Endothelial cell of umbilical vein (primary cell): ENCODE measurements at regions not wholly inside any gene's neighbourhood (a gene's known extent, or its start where the extent isn't known, plus 50 kb on each side); places are given as distances from the start of the nearest gene placed in this dataset.

Experiments
- BruUV-seq: library from RNA; stranded (reverse); fragments of 400-500 nt; replicated peaks from 2 replicates; lab custom pipeline; 2021; lab: Mats Ljungman, UMichigan
- CTCF ChIA-PET: fragments of 300-600, 350-600 bp; sonication (Branson Sonifier 250); formaldehyde crosslinking; loops from one replicate; lab custom pipeline; 2021; ENCODE audit warnings: antibody characterized with exemption, inconsistent platforms; lab: Charles Lee
- POLR2A ChIA-PET: fragments of 300-600, 350-600 bp; sonication (Branson Sonifier 250); formaldehyde crosslinking; loops from one replicate; lab custom pipeline; 2021; ENCODE audit warnings: antibody characterized with exemption, inconsistent platforms; lab: Charles Lee
- DNase-seq: peaks from one replicate; pipeline ENCODE4 v3.0.0-alpha.2; 2011; ENCODE audit warnings: low read depth, low spot score
- FAIRE-seq: peaks from 2 replicates; lab custom pipeline; 2011; peaks lifted over from hg19 to GRCh38; lab: Jason Lieb, UNC
- H2AFZ ChIP-seq: 2 replicates; pipeline ENCODE4 v1.6.0; 2012; ENCODE audit warnings: low read depth, low read length, control low read depth, inconsistent platforms
- H3K27ac ChIP-seq: 2 replicates; pipeline ENCODE4 v1.5.1; 2011; ENCODE audit warnings: low read depth, mild to moderate bottlenecking, control low read depth, low read length, moderate library complexity; ENCODE audit not compliant: insufficient read depth
- H3K27me3 ChIP-seq, 2 experiments: 2 replicates each; pipeline versions ENCODE4 v1.6.0 to v1.6.1; 2011; ENCODE audit warnings: low read length in 2 of 2, mixed read lengths in 1 of 2; ENCODE audit not compliant: control insufficient read depth in 2 of 2, insufficient read depth in 2 of 2
- H3K36me3 ChIP-seq, 2 experiments: 2 replicates in 1 of 2; 3 replicates in 1 of 2; pipeline ENCODE4 v1.5.1; 2011; ENCODE audit warnings: low read length in 2 of 2, mild to moderate bottlenecking in 1 of 2, moderate library complexity in 1 of 2; ENCODE audit not compliant: control insufficient read depth in 2 of 2, insufficient read depth in 2 of 2; ENCODE audit errors: extremely low read depth in 1 of 2
- H3K4me1 ChIP-seq: 3 replicates; pipeline ENCODE4 v1.5.1; 2011; ENCODE audit warnings: mild to moderate bottlenecking, low read length; ENCODE audit not compliant: control insufficient read depth, insufficient read depth; ENCODE audit errors: extremely low read depth
- H3K4me2 ChIP-seq: 2 replicates; pipeline ENCODE4 v1.6.1; 2011; ENCODE audit warnings: low read length, control low read depth, mixed read lengths; ENCODE audit not compliant: insufficient read depth
- H3K4me3 ChIP-seq, 3 experiments: fragments of 200-600 bp in 1 of 3; sonication (generic), shearing (Covaris generic) in 1 of 3; replicated peaks in 1 of 3; 2 replicates each; pipeline ENCODE4 v1.5.1; 2011 to 2016; ENCODE audit warnings: control low read depth in 3 of 3, low read length in 3 of 3, mild to moderate bottlenecking in 2 of 3, inconsistent platforms in 1 of 3, low read depth in 1 of 3, moderate library complexity in 1 of 3; ENCODE audit not compliant: insufficient read depth in 1 of 3
- H3K79me2 ChIP-seq: 2 replicates; pipeline ENCODE4 v1.6.0; 2012; ENCODE audit warnings: low read length, inconsistent platforms; ENCODE audit not compliant: control insufficient read depth, insufficient read depth
- H3K9ac ChIP-seq: replicated peaks from 2 replicates; pipeline ENCODE3; 2011; ENCODE audit warnings: low read length, control low read depth; ENCODE audit not compliant: insufficient read depth; ENCODE audit errors: extremely low read depth
- H3K9me1 ChIP-seq: replicated peaks from 3 replicates; pipeline ENCODE4 v1.6.0; 2011; ENCODE audit warnings: mild to moderate bottlenecking, low read length; ENCODE audit not compliant: control insufficient read depth, insufficient read depth; ENCODE audit errors: extremely low read depth
- H3K9me3 ChIP-seq: replicated peaks from 2 replicates; pipeline ENCODE4 v1.5.1; 2012; ENCODE audit warnings: low read length, inconsistent platforms; ENCODE audit not compliant: control insufficient read depth, insufficient read depth
- H4K20me1 ChIP-seq: replicated peaks from 2 replicates; pipeline ENCODE3; 2011; ENCODE audit warnings: mild to moderate bottlenecking, low read length; ENCODE audit not compliant: control insufficient read depth, insufficient read depth; ENCODE audit errors: extremely low read depth
- EZH2 ChIP-seq: IDR thresholded peaks from 2 replicates; pipeline ENCODE4 v1.6.1; 2012; ENCODE audit warnings: borderline replicate concordance, low read depth, mild to moderate bottlenecking, moderate library complexity, low read length, inconsistent platforms; ENCODE audit not compliant: severe bottlenecking
- FOS ChIP-seq: IDR thresholded peaks from 2 replicates; pipeline ENCODE4 v1.6.1; 2011; ENCODE audit warnings: mild to moderate bottlenecking, low read length, moderate library complexity, borderline replicate concordance; ENCODE audit not compliant: insufficient read depth
- GATA2 ChIP-seq: IDR thresholded peaks from 2 replicates; pipeline ENCODE4 v1.7.0; 2011; ENCODE audit warnings: low read depth, mild to moderate bottlenecking, moderate library complexity, mixed read lengths, low read length; ENCODE audit not compliant: insufficient read length, insufficient read depth
- JUN ChIP-seq: IDR thresholded peaks from 2 replicates; pipeline ENCODE4 v1.6.1; 2011; ENCODE audit warnings: borderline replicate concordance, low read depth; ENCODE audit not compliant: insufficient read length, insufficient read depth
- MYC ChIP-seq: IDR thresholded peaks from one replicate; pipeline ENCODE4 v1.6.1; 2011; ENCODE audit warnings: mild to moderate bottlenecking, low read depth, low read length
- POLR2A ChIP-seq: IDR thresholded peaks from 2 replicates; pipeline ENCODE4 v1.6.1; 2012; ENCODE audit warnings: low read depth, mild to moderate bottlenecking, control low read depth, low read length
- POLR2AphosphoS5 ChIP-seq: IDR thresholded peaks from 2 replicates; pipeline ENCODE4 v1.6.1; 2012; ENCODE audit warnings: low read depth, mild to moderate bottlenecking, control low read depth, low read length, moderate library complexity; ENCODE audit not compliant: insufficient read depth
- dilution Hi-C: fragments of 300-500 bp; cut with MboI; formaldehyde crosslinking; loops from one replicate; pipeline ENCODE4 v1.15.0; 2019; ENCODE audit warnings: low sequenced_read_pairs; ENCODE audit not compliant: extremely low pct_ligation_motif_present
- intact Hi-C: fragments of 100-400 bp; cut with micrococcal nuclease; formaldehyde crosslinking; loops from one replicate; pipeline ENCODE4 v1.10.0; 2022
- TF ChIP-seq, protein P1 (sequence below), 2 donors: IDR thresholded peaks; 1 replicate in 1 of 2; 2 replicates in 1 of 2; pipeline ENCODE4 v1.5.1; 2011; ENCODE audit warnings: low read length in 2 of 2, mild to moderate bottlenecking in 2 of 2, moderate library complexity in 2 of 2, control low read depth in 1 of 2, inconsistent platforms in 1 of 2, low read depth in 1 of 2; ENCODE audit not compliant: insufficient read depth in 1 of 2; ENCODE audit errors: extremely low read depth in 1 of 2
- TF ChIP-seq, protein P2 (sequence below): IDR thresholded peaks from 2 replicates; pipeline ENCODE4 v1.6.1; 2011; ENCODE audit not compliant: insufficient read depth, insufficient read length

DNA sequence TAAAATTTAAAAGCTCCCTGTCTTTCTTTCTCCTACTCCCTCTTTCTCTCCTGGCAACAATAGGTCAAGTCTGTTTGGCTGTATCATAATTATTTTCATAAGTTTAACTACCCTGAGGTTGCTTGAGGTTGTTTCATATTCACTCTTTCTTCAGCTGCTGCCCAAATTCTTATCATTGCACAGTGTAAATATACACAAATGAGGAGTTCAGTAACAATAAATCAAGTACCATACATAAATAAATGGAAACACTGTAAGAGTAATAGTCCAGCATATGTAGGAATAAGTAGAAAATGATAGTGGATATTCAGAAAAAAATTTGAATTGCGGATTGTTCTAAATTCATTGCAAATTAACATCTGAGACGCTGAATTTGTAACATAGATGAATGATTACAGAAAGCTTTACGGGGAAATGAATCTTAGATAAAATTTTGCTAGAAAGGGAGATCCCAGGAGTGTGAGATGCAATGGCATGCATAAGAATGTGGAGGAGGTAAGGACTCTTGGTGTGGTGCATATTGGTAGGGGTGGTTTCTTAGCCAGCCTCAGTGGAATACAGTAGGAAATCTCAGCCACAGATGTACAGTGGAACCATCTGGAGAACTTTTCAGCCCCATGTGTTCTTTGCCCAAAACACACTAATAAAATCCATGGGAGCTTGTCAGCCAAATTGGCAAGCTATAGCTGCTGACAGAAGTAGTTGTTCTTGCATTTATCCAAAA lies 480.7 kb downstream of the HTR1B start:
- no peaks in the 10 kb centered on the region for H3K79me2 ChIP-seq
- H3K27me3 ChIP-seq = no peaks in the 10 kb centered on the region
- intact Hi-C loops (no loop called here), dilution Hi-C loops (no loop called here)
- no peak for FAIRE-seq
- CTCF ChIA-PET = no interaction called here
- no peak overlapping the region for H2AFZ ChIP-seq
- no peaks in the 10 kb centered on the region for H3K36me3 ChIP-seq
- TF ChIP-seq, protein P1, sequence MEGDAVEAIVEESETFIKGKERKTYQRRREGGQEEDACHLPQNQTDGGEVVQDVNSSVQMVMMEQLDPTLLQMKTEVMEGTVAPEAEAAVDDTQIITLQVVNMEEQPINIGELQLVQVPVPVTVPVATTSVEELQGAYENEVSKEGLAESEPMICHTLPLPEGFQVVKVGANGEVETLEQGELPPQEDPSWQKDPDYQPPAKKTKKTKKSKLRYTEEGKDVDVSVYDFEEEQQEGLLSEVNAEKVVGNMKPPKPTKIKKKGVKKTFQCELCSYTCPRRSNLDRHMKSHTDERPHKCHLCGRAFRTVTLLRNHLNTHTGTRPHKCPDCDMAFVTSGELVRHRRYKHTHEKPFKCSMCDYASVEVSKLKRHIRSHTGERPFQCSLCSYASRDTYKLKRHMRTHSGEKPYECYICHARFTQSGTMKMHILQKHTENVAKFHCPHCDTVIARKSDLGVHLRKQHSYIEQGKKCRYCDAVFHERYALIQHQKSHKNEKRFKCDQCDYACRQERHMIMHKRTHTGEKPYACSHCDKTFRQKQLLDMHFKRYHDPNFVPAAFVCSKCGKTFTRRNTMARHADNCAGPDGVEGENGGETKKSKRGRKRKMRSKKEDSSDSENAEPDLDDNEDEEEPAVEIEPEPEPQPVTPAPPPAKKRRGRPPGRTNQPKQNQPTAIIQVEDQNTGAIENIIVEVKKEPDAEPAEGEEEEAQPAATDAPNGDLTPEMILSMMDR (IDR thresholded peaks at IDR 0.05; ENCODE audit: extremely low read depth in 1 of 2, insufficient read depth in 1 of 2, low read depth in 1 of 2, low read length in 2 of 2) = no peak
- TF ChIP-seq JUN = no peak
- no peaks in the 10 kb centered on the region for H3K4me1 ChIP-seq
- no TSS peak for BruUV-seq
- DNase-seq = no peak
- no peak overlapping the region for H3K4me3 ChIP-seq
- H3K4me2 ChIP-seq = no peak overlapping the region
- H3K9ac ChIP-seq = no peak overlapping the region
- POLR2A ChIA-PET = no interaction called here
- H4K20me1 ChIP-seq = no peaks in the 10 kb centered on the region
- no peak overlapping the region for H3K27ac ChIP-seq
- H3K9me3 ChIP-seq = no peaks in the 10 kb centered on the region
- H3K9me1 ChIP-seq = no peaks in the 10 kb centered on the region

DNA sequence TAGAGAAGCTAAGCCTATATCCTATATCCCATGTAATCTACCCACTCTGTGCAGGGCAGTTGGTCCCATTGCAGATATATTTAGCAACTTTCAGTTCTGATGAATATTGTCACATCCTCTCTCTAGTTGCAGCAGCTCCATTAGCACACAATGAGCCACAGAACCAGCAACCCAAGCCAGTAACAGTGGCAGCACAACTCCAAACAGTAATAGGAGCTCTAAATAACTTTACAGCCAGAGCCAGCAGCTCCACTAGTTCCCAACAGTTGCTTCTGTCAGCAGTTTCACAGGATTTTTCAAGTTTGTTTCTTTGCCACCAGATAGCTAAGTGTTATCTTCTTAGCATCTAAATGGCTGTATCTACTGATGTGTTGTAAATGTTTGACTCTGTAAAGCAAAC lies 490.8 kb downstream of the HTR1B start:
- no peak for FAIRE-seq
- Histone ChIP-seq H3K36me3 (no peaks in the 10 kb centered on the region), H4K20me1 (no peaks in the 10 kb centered on the region), H3K9me1 (no peaks in the 10 kb centered on the region), H3K4me1 (no peaks in the 10 kb centered on the region), H3K9ac (no peak overlapping the region), H2AFZ (no peak overlapping the region), H3K27ac (no peak overlapping the region), H3K4me2 (no peak overlapping the region), H3K4me3 (no peak overlapping the region), H3K79me2 (no peaks in the 10 kb centered on the region), H3K9me3 (no peaks in the 10 kb centered on the region), H3K27me3 (no peaks in the 10 kb centered on the region)
- DNase-seq = no peak
- intact Hi-C loops (no loop called here), dilution Hi-C loops (no loop called here)
- POLR2A ChIA-PET = no interaction called here
- no TSS peak for BruUV-seq
- CTCF ChIA-PET = interaction anchor here (1.0 kb wide), 1 partner anchor 16 kb away, joined by 3 read pairs; no protein-coding TSS in a partner anchor
- TF ChIP-seq JUN = no peak
- no peak for TF ChIP-seq FOS
- TF ChIP-seq, protein P2, sequence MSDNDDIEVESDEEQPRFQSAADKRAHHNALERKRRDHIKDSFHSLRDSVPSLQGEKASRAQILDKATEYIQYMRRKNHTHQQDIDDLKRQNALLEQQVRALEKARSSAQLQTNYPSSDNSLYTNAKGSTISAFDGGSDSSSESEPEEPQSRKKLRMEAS = no peak
- no peak for TF ChIP-seq POLR2A
- no peak for TF ChIP-seq GATA2
- TF ChIP-seq, protein P1 (IDR thresholded peaks at IDR 0.05; ENCODE audit: extremely low read depth in 1 of 2, insufficient read depth in 1 of 2, low read depth in 1 of 2, low read length in 2 of 2) = no peak
- no peak for TF ChIP-seq POLR2AphosphoS5
- no peak for TF ChIP-seq MYC
- TF ChIP-seq EZH2 = no peak
